PC-3 (cell line): ENCODE measurements at regions not wholly inside any gene's neighbourhood (a gene's known extent, or its start where the extent isn't known, plus 50 kb on each side); places are given as distances from the start of the nearest gene placed in this dataset.

Experiments used
- ATAC-seq: fragments of 200-7000 bp; cut with Tn5 transposase; 2 replicates; pipeline ENCODE4 v1.9.1; 2020; ENCODE audit warnings: mild to moderate bottlenecking, moderate library complexity
- BruUV-seq: library from RNA; stranded (reverse); fragments of 400-500 nt; replicated peaks from 2 replicates; lab custom pipeline; 2021; lab: Mats Ljungman, UMichigan
- CTCF ChIA-PET: fragments of 300-600 bp; sonication (Branson Sonifier 250); formaldehyde crosslinking; loops from one replicate; lab custom pipeline; 2022; ENCODE audit warnings: antibody characterized with exemption; lab: Charles Lee
- POLR2A ChIA-PET: fragments of 300-600 bp; sonication (Branson Sonifier 250); formaldehyde crosslinking; loops from one replicate; lab custom pipeline; 2022; ENCODE audit warnings: antibody characterized with exemption; ENCODE audit not compliant: unreplicated experiment; lab: Charles Lee
- DNase-seq: peaks from one replicate; pipeline ENCODE4 v3.0.0-alpha.2; 2015
- H2AFZ ChIP-seq: fragments of 300-600 bp; sonication (generic); 2 replicates; pipeline ENCODE4 v1.6.0; 2016; ENCODE audit warnings: antibody characterized with exemption, low read length
- H3F3A ChIP-seq: fragments of 300-600 bp; sonication (generic); one replicate; pipeline ENCODE4 v1.6.0; 2017; ENCODE audit warnings: antibody characterized with exemption, low read length, control low read depth, mild to moderate bottlenecking; ENCODE audit not compliant: unreplicated experiment
- H3K27ac ChIP-seq: fragments of 300-600 bp; sonication (generic); 2 replicates; pipeline ENCODE4 v1.5.1; 2016; ENCODE audit warnings: mild to moderate bottlenecking, low read length
- H3K27me3 ChIP-seq: fragments of 300-600 bp; sonication (generic); 2 replicates; pipeline ENCODE4 v1.6.1; 2016; ENCODE audit warnings: low read length, mixed read lengths
- H3K36me3 ChIP-seq: fragments of 300-600 bp; sonication (generic); 2 replicates; pipeline ENCODE4 v1.6.1; 2016; ENCODE audit warnings: low read depth, mixed run types, low read length, mixed read lengths
- H3K4me1 ChIP-seq: fragments of 300-600 bp; sonication (generic); 2 replicates; pipeline ENCODE4 v1.5.1; 2016; ENCODE audit warnings: low read length; ENCODE audit not compliant: insufficient read depth
- H3K4me2 ChIP-seq: fragments of 300-600 bp; sonication (generic); 2 replicates; pipeline ENCODE4 v1.6.0; 2016; ENCODE audit warnings: low read length
- H3K4me3 ChIP-seq: fragments of 300-600 bp; sonication (generic); 2 replicates; pipeline ENCODE4 v1.5.1; 2016; ENCODE audit warnings: mild to moderate bottlenecking, low read length, mixed read lengths
- H3K79me2 ChIP-seq: fragments of 300-600 bp; sonication (generic); 2 replicates; pipeline ENCODE4 v1.6.1; 2017; ENCODE audit warnings: low read length, mixed read lengths
- H3K9ac ChIP-seq: fragments of 300-600 bp; sonication (generic); 2 replicates; pipeline ENCODE4 v1.6.0; 2016; ENCODE audit warnings: mild to moderate bottlenecking, low read length
- H3K9me2 ChIP-seq: fragments of 300-600 bp; sonication (generic); replicated peaks from 2 replicates; pipeline ENCODE4 v1.6.1; 2016; ENCODE audit warnings: mixed run types, low read length, mixed read lengths
- H3K9me3 ChIP-seq: fragments of 300-600 bp; sonication (generic); 2 replicates; pipeline ENCODE4 v1.6.1; 2016; ENCODE audit warnings: low read length, mixed read lengths
- H4K20me1 ChIP-seq: fragments of 300-600 bp; sonication (generic); 2 replicates; pipeline ENCODE4 v1.6.1; 2016; ENCODE audit warnings: low read length, mixed read lengths
- CTCF ChIP-seq: fragments of 300-600 bp; sonication (generic); conservative IDR thresholded peaks from 2 replicates; pipeline ENCODE4 v1.5.1; 2017; ENCODE audit warnings: antibody characterized with exemption, low read depth, mild to moderate bottlenecking, low read length
- EZH2 ChIP-seq: fragments of 300-600 bp; sonication (generic); IDR thresholded peaks from one replicate; pipeline ENCODE4 v1.6.1; 2017; ENCODE audit warnings: antibody characterized with exemption, mild to moderate bottlenecking, low read length; ENCODE audit not compliant: unreplicated experiment
- EZH2phosphoT487 ChIP-seq: fragments of 300-600 bp; sonication (generic); IDR thresholded peaks from 2 replicates; pipeline ENCODE4 v1.6.1; 2018; ENCODE audit warnings: mild to moderate bottlenecking, antibody characterized with exemption, low read length, borderline replicate concordance
- intact Hi-C: fragments of 100-400 bp; cut with micrococcal nuclease; formaldehyde crosslinking; loops from 2 replicates; pipeline ENCODE4 v1.9.0; 2023

DNA sequence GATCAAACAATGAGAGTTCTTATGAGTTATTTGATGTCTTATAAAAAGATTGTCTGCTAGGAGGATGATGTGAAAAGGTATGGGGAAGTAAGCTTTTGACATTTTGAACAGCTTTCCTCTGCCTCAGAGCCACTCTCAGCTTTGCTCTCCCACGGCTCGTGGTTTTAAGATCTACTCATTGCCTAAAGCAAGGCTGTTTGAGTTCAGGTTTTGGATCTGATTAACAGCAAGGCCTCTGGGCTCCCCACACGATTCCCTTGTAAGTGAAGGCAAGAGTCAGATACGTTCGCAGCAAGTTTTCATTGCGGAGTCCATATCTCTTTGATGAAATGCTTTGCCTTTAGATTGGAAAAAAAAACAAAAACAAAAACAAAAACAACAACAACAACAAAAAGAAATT lies 515.0 kb upstream of the SALL1 start:
- Histone ChIP-seq H3K9ac (no peak overlapping the region), H3K4me3 (no peak overlapping the region), H3K9me3 (no peaks in the 10 kb centered on the region), H3K4me1 (no peaks in the 10 kb centered on the region), H3K9me2 (no peaks in the 10 kb centered on the region), H2AFZ (no peak overlapping the region), H3K27me3 (no peaks in the 10 kb centered on the region), H3K36me3 (no peaks in the 10 kb centered on the region), H3K4me2 (no peak overlapping the region), H3K79me2 (no peaks in the 10 kb centered on the region), H4K20me1 (no peaks in the 10 kb centered on the region), H3F3A (no peaks in the 10 kb centered on the region), H3K27ac (no peak overlapping the region)
- POLR2A ChIA-PET: interaction anchor here (0.7 kb wide), 1 partner anchor 58 kb away, joined by 5 read pairs; no protein-coding TSS in a partner anchor
- no peak for DNase-seq
- intact Hi-C loops: no loop called here
- ATAC-seq: no peak
- no TSS peak for BruUV-seq
- TF ChIP-seq EZH2: no peak
- no peak for TF ChIP-seq CTCF
- no peak for TF ChIP-seq EZH2phosphoT487
- CTCF ChIA-PET: no interaction called here

GRCh38 chr16:51665436-51665998 lies 514.4 kb upstream of the SALL1 start:
- Histone ChIP-seq H3K27ac (no peak overlapping the region), H3K36me3 (no peaks in the 10 kb centered on the region), H3K9me3 (no peaks in the 10 kb centered on the region), H3K4me1 (no peaks in the 10 kb centered on the region), H2AFZ (no peak overlapping the region), H3F3A (no peaks in the 10 kb centered on the region), H3K79me2 (no peaks in the 10 kb centered on the region), H3K27me3 (no peaks in the 10 kb centered on the region), H4K20me1 (no peaks in the 10 kb centered on the region), H3K9ac (no peak overlapping the region), H3K9me2 (no peaks in the 10 kb centered on the region), H3K4me3 (no peak overlapping the region), H3K4me2 (no peak overlapping the region)
- POLR2A ChIA-PET: no interaction called here
- ATAC-seq (no peak), DNase-seq (no peak)
- TF ChIP-seq CTCF: no peak
- no peak for TF ChIP-seq EZH2
- TF ChIP-seq EZH2phosphoT487: no peak
- BruUV-seq: no TSS peak
- intact Hi-C loops: no loop called here
- CTCF ChIA-PET: no interaction called here

- Histone ChIP-seq H3K27me3 (no peaks in the 10 kb centered on the region), H3K4me1 (no peaks in the 10 kb centered on the region), H2AFZ (no peak overlapping the region), H3K9ac (no peak overlapping the region), H3K79me2 (no peaks in the 10 kb centered on the region), H3K27ac (no peak overlapping the region), H4K20me1 (no peaks in the 10 kb centered on the region), H3K4me3 (no peak overlapping the region), H3K9me2 (no peaks in the 10 kb centered on the region), H3K4me2 (no peak overlapping the region), H3F3A (no peaks in the 10 kb centered on the region), H3K36me3 (no peaks in the 10 kb centered on the region), H3K9me3 (no peaks in the 10 kb centered on the region)
- no TSS peak for BruUV-seq
- intact Hi-C loops: no loop called here
- no peak for ATAC-seq
- TF ChIP-seq CTCF (no peak), EZH2phosphoT487 (no peak), EZH2 (no peak)
- no peak for DNase-seq
- POLR2A ChIA-PET: no interaction called here
- CTCF ChIA-PET: no interaction called here
These were observed 507.5 kb upstream of the SALL1 start for GRCh38 chr16:51658531-51658930.
